NCI-H128 (cell line): ENCODE measurements at regions not wholly inside any gene's neighbourhood (a gene's known extent, or its start where the extent isn't known, plus 50 kb on each side); places are given as distances from the start of the nearest gene placed in this dataset.
A peak's percentile ranks its signal among the peaks of the same experiment; 100 is the strongest.
"Not testable (repeated sequence)": the region's sequence is repeated elsewhere in the genome, so short reads cannot be mapped to it uniquely, and the experiment has no call there.

ENCODE experiments used
- DNase-seq: peaks from one replicate; lab custom pipeline; 2025; ENCODE audit not compliant: unreplicated experiment; lab: John Stamatoyannopoulos, UW

DNA sequence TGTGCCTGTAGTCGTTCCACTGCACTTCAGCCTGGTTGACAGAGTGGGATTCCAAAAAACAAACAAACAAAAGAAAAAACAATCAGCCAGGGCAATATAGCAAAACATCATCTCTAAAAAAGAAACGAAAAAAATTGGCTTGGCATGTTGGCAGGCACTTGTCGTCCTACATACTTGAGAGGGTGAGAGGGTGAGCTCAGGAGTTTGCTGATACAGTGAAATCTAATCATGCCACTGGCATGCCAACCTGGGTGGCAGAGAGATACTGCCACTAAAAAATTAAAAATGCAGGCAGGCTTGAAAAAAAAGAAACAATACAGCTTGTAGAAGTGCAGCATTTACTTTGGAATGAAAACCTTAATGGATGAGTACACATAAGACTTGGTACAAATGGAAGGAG lies 282.9 kb upstream of the RGPD4 start:
- DNase-seq, result no peak

DNA sequence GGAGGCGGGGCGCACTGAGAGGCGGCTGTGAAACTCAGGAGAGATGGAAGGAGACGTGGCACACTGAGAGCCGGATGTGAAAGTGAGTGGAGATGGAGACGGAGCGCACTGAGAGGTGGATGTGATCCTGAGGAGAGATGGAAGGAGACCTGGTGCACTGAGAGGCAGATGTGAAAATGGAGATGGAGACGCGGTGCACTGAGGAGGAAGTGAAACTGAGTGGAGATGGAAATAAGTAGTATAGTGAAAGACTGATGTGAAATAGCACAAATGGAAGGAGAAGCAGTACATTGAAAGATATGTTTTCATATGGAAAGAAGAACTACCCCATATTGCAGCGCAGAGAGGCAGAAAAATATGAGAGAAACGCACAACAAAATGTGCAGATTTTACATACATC lies 281.6 kb upstream of the RGPD4 start:
- no peak for DNase-seq

DNA sequence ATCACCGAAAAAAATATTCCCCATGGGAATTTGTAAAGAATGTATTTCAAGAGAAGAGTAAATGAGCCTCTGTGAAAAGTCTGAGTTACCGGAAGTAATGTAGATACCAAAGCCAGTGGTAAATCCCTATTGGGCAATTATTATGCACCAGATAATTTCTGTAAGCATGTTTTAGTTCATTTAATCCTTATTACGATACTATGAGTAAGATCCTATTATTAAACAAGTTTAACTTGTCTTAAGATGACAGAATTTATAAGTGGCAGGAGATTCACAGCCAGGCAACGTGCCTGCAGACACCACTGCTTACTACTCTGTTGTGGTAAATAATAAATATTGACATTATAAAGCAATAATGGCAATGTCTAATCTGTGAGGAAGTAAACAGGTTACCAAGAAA lies 280.8 kb upstream of the RGPD4 start:
- no peak for DNase-seq

DNA sequence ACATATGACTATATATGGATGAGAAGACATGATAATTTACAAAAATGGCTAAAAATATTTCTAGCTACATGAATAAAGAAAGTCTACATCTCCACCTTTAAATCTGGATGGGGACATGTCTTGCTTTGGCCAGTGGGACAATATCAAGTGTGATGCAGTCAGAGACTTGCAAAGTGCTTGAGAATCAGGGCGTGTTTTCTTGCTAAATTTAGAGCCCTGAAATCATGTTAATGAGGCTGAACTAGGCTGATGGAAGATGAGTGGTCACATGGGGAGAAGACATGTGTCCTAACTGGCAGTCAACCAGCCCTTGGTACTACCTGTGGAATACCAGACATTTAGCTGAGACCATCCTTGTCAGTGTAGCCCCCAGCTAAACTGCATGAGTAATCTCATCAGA lies 278.5 kb upstream of the RGPD4 start:
- no peak for DNase-seq

DNA sequence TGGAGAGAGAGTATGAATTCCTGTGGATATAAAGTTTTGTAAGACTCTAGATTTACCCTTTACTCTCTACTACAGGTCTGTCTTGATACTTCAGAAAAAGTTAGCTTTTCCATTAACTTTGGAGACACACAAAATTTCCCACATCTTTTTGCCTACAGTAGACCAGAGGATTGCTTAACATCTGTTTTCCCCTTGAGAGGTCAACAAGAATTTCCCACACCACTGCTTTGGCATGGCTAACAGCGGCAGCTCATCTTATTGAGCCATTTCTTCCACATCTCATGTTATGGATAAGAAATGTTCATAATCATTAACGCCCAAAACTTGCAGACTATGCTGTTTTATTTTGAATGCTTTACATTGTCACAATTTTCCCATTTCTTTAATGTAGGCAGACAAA lies 273.6 kb upstream of the RGPD4 start:
- no peak for DNase-seq

DNA sequence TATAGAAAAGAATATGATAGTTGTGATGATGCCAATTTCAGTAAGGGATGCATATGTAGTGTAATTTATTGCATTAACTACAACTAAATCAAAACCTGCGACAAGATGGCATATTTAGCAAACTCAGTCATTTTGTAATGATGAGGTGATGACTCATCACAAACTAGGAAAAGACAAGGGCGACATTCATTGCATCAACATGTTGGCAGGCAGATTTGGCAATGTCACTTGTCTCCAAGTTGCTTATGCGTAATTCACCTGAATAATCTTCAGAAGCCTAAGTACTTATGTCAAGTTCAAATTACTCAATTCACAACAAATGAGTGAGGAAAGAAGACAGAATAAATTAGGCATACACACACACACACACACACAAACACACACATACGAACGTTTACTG lies 273.2 kb upstream of the RGPD4 start:
- DNase-seq, result no peak

DNA sequence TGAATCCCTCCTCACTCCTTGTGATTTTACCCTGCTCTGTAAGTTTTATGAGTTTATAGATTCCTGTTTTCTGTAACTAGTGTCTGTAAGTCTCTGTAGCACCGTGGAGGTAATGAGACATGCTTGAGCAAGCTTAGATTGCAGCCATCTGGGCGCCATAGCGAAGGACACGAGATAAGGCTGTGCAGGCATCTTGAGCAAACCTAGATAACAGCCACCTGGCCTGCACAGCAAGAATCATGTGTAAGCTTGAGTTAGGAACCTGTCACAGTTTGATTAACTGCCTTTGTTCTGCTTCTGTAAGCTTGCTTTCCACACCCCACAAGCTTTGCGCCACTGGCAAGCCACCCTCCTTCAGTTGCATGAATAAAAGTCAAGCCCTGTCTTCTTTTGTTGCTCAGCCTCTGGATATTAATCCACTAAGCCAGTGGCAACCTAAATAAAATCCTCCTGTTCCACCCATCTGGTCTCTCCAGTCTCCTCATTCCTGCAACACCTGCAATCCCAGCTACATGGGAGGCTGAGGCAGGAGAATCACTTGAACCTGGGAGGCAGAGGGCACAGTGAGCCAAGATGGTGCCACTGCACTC lies 270.6 kb upstream of the RGPD4 start:
- DNase-seq, result no peak

DNA sequence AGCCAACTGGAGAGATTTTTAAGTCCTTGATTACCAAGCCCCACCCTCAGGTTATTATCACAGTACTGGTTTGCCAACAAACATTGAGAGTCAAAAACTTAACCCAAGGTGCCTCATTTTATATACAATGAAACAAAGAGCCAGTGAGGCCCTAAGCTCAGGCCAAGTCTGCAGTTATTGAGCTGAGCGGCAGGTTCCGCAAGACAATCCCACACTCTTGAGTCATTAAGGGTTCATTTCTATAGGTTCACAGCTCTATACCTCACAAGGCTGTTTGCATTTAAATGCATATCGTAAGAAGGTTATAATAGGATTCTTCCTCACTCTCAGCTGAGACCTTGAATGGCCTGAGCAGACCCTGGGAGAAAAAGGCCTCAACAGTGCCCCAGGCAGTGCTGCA lies 268.4 kb upstream of the RGPD4 start:
- DNase-seq, result no peak

DNA sequence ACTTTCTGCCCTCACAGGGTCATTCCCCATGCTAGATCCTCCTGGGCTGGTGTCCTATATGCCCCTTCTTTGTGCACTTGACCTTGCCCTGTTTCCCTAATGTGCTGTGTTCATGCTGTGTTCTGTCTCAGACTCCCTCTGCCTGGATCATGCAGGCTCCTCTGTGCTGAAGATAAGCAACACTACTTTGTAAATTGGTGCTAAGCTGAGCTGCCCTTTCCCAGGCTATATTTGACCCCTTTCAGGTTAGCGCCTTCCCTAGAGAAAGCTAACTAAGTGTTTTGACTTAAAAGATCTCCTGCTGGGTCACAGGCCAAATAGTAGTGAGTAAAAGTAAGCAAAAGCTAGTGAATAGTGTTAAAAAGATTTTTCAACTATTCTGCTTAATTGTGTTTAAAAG lies 257.2 kb upstream of the RGPD4 start:
- DNase-seq, result no peak

DNA sequence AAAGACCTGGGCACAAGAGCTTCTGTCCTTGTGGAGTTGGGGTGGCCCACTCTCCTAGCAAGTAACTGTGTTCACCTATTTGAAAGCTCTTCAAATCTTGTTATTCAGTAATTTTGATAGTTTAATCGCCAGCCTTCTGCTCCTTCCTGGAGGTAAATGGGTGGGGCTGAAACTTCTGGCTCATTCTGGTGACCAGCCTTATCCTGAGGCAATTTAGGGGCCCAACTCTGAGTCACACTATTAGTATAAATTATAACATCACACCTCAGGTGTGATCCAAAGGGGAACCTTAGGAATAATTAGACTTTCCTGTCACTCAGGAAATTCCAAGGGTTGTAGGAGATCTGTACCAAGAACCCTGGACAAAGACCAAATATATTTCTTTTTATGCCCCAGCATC lies 255.8 kb upstream of the RGPD4 start:
- no peak for DNase-seq

DNA sequence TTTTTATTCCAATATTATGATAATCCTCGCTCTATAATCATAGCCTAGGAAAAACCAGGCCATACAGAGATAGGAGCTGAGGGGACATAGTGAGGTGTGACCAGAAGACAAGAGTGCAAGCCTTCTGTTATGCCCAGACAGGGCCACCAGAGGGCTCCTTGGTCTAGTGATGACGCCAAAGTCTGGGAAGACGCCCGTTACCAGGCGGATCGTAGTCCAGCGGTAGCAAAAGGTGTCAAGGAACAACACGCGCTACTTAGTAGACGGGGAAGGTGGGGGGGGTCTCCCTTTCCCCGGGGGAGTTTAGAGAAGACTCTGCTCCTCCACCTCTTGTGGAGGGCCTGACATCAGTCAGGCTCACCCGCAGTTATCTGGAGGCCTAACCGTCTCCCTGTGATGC lies 253.8 kb upstream of the RGPD4 start:
- DNase-seq, result not testable (repeated sequence)

DNA sequence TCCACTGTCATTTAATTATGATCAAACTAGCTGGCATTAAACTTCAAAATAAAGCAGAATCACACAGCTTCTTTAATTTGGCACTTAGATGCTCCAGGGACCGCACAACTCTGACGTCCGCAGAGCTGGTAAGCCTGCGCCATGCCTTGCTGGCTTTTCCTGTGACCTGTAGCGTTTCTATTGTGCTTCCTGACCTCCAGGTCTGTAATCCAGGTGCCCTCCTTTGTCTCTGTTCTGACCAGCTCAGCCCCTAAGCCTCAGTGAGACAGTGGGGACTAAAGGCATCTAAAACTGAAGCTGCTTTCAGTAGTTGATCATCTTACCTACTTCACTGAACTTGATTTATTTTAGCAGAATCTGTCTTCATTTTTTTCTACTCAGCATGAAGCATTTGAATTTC lies 249.7 kb upstream of the RGPD4 start:
- no peak for DNase-seq

DNA sequence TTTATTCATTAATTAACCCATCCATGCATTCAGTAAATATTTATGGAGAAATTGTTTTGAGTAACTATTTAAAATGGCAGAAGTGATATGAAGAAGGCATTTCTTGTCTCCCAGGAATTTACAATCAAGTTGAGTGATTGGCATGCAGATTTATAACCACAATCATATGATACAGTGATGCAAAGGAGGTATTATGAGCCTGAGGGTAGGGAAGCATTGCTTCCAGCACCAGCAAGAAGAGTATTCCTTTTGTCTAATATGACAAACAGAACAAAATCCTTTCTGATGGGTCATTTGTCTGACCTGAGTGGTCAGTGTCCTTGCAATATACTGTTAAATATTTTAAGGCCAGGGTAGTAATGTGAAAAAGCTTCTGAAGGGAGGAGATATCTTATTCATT lies 244.2 kb upstream of the RGPD4 start:
- DNase-seq, result no peak

DNA sequence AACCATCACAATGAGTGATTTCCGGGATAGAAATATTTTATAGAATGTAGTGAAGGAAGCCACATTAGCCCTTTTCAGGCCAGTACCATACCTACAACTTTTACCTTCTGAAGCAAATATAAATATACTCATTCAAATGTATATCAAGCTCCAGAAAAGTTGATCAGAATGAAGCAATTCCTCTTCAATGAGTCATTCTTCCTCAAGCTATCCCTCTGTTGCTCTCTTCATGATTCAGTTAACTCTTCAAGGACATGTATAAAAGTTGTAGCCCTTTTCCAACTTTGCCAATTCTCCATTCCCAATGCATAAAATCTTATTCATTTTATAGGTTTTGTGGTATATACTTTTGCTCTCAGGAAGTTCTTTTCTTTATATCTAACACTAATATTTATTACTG lies 242.1 kb upstream of the RGPD4 start:
- DNase-seq, result no peak

DNA sequence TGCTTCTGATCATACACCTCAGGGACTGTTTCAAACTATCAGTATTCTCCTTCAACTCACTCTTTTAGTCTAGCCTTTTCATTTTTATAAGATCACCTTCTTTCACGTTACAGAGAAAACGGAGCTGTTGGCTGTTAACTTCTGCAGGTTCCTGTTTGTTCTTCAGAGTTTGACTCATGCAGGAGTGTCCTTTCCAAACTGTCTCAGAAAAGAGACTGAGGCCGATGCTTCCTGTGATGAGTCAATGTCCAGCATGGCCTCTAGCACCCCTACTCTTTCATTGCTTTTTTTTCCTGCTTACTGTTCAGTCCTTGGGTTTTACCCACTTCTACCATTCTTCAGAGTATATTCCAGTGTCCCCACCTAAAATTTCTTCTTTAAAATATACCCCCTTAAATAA lies 240.8 kb upstream of the RGPD4 start:
- DNase-seq, result no peak

DNA sequence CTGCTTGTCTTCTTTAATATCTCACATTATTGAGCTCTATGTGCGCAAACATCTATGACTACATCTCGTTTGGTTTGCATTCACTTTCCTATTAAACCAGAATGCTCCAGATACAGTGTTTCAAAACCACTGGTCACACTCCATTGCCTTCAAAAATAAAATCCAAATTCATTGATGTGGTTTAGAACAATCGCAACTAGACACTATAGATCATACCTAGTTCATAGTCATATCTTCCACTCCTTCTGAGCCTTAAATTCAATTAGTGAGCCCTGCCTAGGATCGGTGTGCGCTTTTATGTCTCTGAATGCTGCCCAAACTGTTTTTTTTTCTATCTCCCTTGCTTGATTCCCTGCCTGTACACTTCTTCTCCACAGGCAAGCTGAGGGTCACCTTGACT lies 238.5 kb upstream of the RGPD4 start:
- no peak for DNase-seq

DNA sequence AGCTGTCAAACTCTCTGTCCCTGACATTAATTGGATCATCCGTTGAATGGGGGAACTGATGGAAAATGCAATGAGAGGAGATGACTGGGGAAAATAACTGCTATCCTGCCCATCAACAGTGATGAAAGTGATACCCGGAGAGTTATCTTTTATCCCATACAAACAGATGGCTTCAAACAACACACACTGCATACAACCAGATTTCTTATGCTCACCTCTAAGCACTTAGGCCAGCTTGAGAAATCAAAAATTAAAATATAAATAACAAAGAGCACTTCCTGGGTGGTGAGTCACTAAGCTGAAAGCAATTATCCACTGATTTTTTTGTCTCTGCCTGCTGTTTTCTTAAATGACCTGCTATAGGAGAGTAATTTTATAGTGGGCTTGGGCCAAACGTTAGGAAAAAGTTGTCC lies 237.6 kb upstream of the RGPD4 start:
- DNase-seq, result peak; percentile 39

DNA sequence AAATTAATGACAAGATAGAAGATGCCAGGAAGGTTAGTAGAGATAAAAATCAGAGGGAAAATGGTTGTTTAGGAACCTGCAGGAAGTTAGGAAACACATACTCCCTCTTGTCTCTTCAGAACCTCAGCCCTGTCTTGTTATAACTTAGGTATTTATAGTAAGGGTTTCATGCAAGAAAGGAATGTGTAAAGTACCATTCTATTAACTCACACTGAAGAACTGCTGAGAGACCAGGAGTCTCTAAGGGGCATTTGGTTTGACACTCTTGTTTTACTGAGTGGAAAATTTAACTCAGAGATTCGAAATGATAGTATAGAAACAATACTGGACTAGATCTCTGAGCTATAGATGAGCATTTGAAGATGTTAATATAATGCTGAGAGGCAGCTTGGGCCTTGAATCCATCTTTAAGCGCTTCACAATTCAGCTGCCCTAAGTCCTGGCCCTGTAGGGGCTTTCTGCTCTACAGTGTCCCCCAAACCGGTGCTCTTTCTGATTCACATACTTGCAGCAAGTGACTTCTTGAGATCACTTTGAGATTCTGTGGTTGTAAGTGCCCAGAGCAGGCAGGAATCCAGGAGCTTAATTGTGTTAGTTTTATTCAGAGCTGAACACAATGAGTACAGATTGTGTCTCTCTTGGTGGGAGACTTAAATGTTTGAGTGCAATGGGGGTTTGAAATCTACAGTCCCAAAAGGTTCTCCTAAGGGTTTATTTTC lies 235.0 kb upstream of the RGPD4 start:
- no peak for DNase-seq

DNA sequence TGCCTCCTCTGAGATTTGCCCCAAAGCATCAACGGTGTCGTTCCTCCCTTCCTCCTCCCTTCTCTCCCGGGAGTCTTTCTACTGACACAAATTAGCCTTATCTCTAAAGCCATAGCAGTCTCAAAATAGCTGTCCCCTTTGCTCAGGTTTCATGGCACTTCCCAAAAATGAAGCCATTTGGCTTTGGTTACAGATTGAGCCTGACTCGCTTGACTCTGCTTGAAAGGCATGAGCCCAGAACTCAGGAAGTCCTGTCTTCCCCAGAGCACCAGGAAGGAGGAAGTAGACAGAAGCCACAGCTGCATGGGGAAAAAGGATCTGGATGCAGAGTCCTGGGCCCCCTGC lies 234.4 kb upstream of the RGPD4 start:
- no peak for DNase-seq

DNA sequence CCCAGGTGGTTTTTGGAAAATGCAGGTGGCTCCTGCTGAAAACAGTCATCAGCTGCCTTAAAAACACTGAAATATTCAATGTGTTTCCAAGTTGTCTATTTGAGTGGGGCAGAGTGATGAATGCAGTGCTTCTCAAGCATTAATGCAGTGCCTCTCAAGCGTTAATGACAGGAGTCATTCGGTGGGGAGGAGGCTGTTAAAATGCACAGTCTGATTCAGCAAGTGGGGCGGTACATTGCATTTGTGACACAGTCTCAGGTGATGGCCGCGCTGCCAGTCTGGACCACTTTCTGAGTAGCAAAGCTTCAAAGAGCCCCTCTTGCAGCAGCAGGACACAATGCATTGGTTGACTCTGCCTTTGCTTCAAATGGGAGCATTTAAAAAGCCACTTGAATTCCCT lies 231.4 kb upstream of the RGPD4 start:
- peak; percentile 37 for DNase-seq

DNA sequence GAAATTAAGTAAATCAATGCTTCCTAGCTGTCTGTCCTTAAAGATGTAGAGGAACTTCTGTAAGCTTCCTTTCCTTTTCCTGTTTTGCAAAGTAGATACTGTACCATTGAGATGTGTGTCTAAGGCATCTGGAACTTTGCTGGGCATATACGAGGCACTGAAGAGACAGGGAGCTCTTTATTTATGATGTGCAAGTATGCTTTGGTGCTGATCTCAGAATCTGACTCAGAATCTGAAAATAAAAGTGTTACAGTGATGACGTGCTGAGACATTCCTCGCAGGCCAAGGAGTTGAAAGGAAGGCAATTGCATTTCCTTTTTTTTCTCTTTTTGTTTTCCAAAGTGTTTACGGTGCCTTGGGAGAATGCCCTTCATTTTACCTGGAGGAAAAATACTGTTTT lies 230.9 kb upstream of the RGPD4 start:
- DNase-seq, result no peak

DNA sequence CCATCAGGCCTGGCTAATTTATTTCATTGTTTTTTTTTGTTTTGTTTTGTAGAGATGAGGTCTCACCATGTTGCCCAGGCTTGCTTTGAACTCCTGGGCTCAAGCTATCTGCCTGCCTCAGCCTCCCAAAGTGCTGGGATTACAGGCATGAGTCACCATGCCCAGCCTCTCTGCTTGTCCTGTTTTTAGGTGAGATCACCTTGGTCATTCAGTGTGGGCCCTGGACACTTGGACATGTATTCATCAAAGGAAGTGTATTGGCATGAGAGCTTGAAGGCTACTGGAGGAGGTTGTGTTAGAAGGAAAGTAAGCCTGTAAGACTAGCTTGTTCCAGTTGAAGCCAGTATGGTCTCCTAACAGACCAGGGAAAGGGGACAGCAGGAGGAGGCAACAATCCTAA lies 229.2 kb upstream of the RGPD4 start:
- DNase-seq, result no peak

DNA sequence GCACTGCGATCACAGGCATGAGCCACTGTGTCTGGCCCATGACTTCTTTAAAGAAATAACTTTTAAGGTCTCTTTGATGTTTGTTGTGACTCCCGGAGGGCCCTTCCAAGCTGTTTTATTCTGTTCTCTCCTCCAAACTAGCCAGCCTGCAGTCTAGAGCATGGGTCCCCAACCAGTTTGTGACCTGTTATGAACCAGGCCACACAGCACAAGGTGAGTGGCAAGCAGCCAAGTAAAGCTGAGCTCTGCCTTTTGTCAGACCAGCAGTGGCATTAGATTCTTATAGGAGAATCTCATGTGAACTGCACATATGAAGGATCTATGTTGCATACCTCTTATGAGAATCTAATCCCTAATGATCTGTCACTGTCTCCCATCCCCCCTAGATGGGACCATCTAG lies 223.9 kb upstream of the RGPD4 start:
- DNase-seq, result no peak
